ENCODE measurements at regions not wholly inside any gene's neighbourhood (a gene's known extent, or its start where the extent isn't known, plus 50 kb on each side); places are given as distances from the start of the nearest gene placed in this dataset.

GRCh38 chr1:95879498-95880050, 645.6 kb downstream of the RWDD3 start:
- TF ChIP-seq EZH2 (IDR thresholded peaks at IDR 0.05; ENCODE audit: insufficient read depth, poor library complexity, severe bottlenecking), result no peak
- no peak for TF ChIP-seq EZH2phosphoT487 (IDR thresholded peaks at IDR 0.05; ENCODE audit: insufficient read depth, low read depth)
